ENCODE measurements at regions not wholly inside any gene's neighbourhood (a gene's known extent, or its start where the extent isn't known, plus 50 kb on each side); places are given as distances from the start of the nearest gene placed in this dataset.
A peak's percentile ranks its signal among the peaks of the same experiment; 100 is the strongest.

GRCh38 chr5:3542769-3543168, 52.9 kb upstream of the IRX1 start:
- Mint-ChIP-seq H3K27ac (no peak overlapping the region), H3K36me3 (ENCODE audit: low read depth) (no peaks in the 10 kb centered on the region), H3K4me1 (no peaks in the 10 kb centered on the region), H3K4me3 (no peak overlapping the region), H3K27me3 (no peaks in the 10 kb centered on the region), H3K9me3 (peaks cover 4% of the 10 kb centered on the region)
- intact Hi-C loops (cut with micrococcal nuclease): no loop called here
- DNase-seq: no peak

GRCh38 chr5:3542158-3542557, 53.5 kb upstream of the IRX1 start:
- intact Hi-C loops (cut with micrococcal nuclease): no loop called here
- Mint-ChIP-seq H3K27me3 (no peaks in the 10 kb centered on the region), H3K4me1 (no peaks in the 10 kb centered on the region), H3K27ac (no peak overlapping the region), H3K9me3 (peaks cover 4% of the 10 kb centered on the region), H3K4me3 (no peak overlapping the region), H3K36me3 (ENCODE audit: low read depth) (no peaks in the 10 kb centered on the region)
- no peak for DNase-seq

- no peak overlapping the region for H3K4me3 Mint-ChIP-seq
- intact Hi-C loops (cut with micrococcal nuclease): no loop called here
These were observed 56.7 kb upstream of the IRX1 start for GRCh38 chr5:3538886-3539285.

GRCh38 chr5:3537942-3538341, 57.7 kb upstream of the IRX1 start:
- Mint-ChIP-seq H3K36me3 (ENCODE audit: low read depth) (no peaks in the 10 kb centered on the region), H3K4me3 (no peak overlapping the region), H3K4me1 (no peaks in the 10 kb centered on the region), H3K27me3 (no peaks in the 10 kb centered on the region), H3K27ac (no peak overlapping the region), H3K9me3 (peaks cover 5% of the 10 kb centered on the region)
- intact Hi-C loops (cut with micrococcal nuclease): no loop called here
- DNase-seq: no peak

More at GRCh38 chr5:3538886-3539285, 56.7 kb upstream of the IRX1 start:
- Mint-ChIP-seq H3K4me1 (no peaks in the 10 kb centered on the region), H3K27me3 (no peaks in the 10 kb centered on the region), H3K27ac (no peak overlapping the region), H3K9me3 (peaks cover 5% of the 10 kb centered on the region), H3K36me3 (ENCODE audit: low read depth) (no peaks in the 10 kb centered on the region)
- DNase-seq: no peak

- intact Hi-C loops (cut with micrococcal nuclease): no loop called here
- H3K4me1 Mint-ChIP-seq: no peaks in the 10 kb centered on the region
These were observed 60.0 kb upstream of the IRX1 start for GRCh38 chr5:3535414-3536211.

GRCh38 chr5:3534997-3535396, 60.6 kb upstream of the IRX1 start:
- Mint-ChIP-seq H3K9me3 (peaks cover 5% of the 10 kb centered on the region), H3K4me1 (no peaks in the 10 kb centered on the region), H3K27ac (no peak overlapping the region), H3K36me3 (ENCODE audit: low read depth) (no peaks in the 10 kb centered on the region), H3K27me3 (no peaks in the 10 kb centered on the region), H3K4me3 (no peak overlapping the region)
- no peak for DNase-seq
- intact Hi-C loops (cut with micrococcal nuclease): no loop called here

More at GRCh38 chr5:3535414-3536211, 60.0 kb upstream of the IRX1 start:
- no peak overlapping the region for H3K4me3 Mint-ChIP-seq
- DNase-seq: no peak
- no peaks in the 10 kb centered on the region for H3K27me3 Mint-ChIP-seq
- H3K36me3 Mint-ChIP-seq (ENCODE audit: low read depth): no peaks in the 10 kb centered on the region
- H3K9me3 Mint-ChIP-seq: peaks cover 5% of the 10 kb centered on the region
- H3K27ac Mint-ChIP-seq: no peak overlapping the region

GRCh38 chr5:3531320-3531986, 64.2 kb upstream of the IRX1 start:
- Mint-ChIP-seq H3K4me3 (no peak overlapping the region), H3K36me3 (ENCODE audit: low read depth) (no peaks in the 10 kb centered on the region), H3K27me3 (no peaks in the 10 kb centered on the region), H3K4me1 (no peaks in the 10 kb centered on the region), H3K9me3 (peaks cover 5% of the 10 kb centered on the region), H3K27ac (no peak overlapping the region)
- intact Hi-C loops (cut with micrococcal nuclease): no loop called here
- DNase-seq: no peak

- DNase-seq: no peak
- H3K27ac Mint-ChIP-seq: no peak overlapping the region
- no peaks in the 10 kb centered on the region for H3K27me3 Mint-ChIP-seq
- no peaks in the 10 kb centered on the region for H3K4me1 Mint-ChIP-seq
- H3K9me3 Mint-ChIP-seq: peaks cover 4% of the 10 kb centered on the region
- intact Hi-C loops (cut with micrococcal nuclease): no loop called here
- H3K36me3 Mint-ChIP-seq (ENCODE audit: low read depth): no peaks in the 10 kb centered on the region
- no peak overlapping the region for H3K4me3 Mint-ChIP-seq
These were observed 65.4 kb upstream of the IRX1 start for GRCh38 chr5:3530251-3530650.

- peaks cover 4% of the 10 kb centered on the region for H3K9me3 Mint-ChIP-seq
- DNase-seq: no peak
- H3K36me3 Mint-ChIP-seq (ENCODE audit: low read depth): no peaks in the 10 kb centered on the region
- H3K4me1 Mint-ChIP-seq: no peaks in the 10 kb centered on the region
- H3K27ac Mint-ChIP-seq: no peak overlapping the region
- H3K27me3 Mint-ChIP-seq: no peaks in the 10 kb centered on the region
- intact Hi-C loops (cut with micrococcal nuclease): no loop called here
- H3K4me3 Mint-ChIP-seq: no peak overlapping the region
These were observed 69.0 kb upstream of the IRX1 start for GRCh38 chr5:3526551-3527185.

GRCh38 chr5:3522491-3522890, 73.1 kb upstream of the IRX1 start:
- H3K27me3 Mint-ChIP-seq: no peaks in the 10 kb centered on the region
- H3K4me1 Mint-ChIP-seq: no peaks in the 10 kb centered on the region
- no peaks in the 10 kb centered on the region for H3K36me3 Mint-ChIP-seq (ENCODE audit: low read depth)
- intact Hi-C loops (cut with micrococcal nuclease): no loop called here
- DNase-seq: no peak
- H3K27ac Mint-ChIP-seq: no peak overlapping the region
- H3K9me3 Mint-ChIP-seq: peaks cover 4% of the 10 kb centered on the region
- H3K4me3 Mint-ChIP-seq: no peak overlapping the region

- Mint-ChIP-seq H3K27ac (no peak overlapping the region), H3K36me3 (ENCODE audit: low read depth) (no peaks in the 10 kb centered on the region), H3K4me3 (no peak overlapping the region), H3K9me3 (no peaks in the 10 kb centered on the region), H3K4me1 (no peaks in the 10 kb centered on the region), H3K27me3 (no peaks in the 10 kb centered on the region)
- peak; percentile 24 for DNase-seq
- intact Hi-C loops (cut with micrococcal nuclease): no loop called here
These were observed 77.1 kb upstream of the IRX1 start for GRCh38 chr5:3518576-3518975.

- Mint-ChIP-seq H3K27me3 (no peaks in the 10 kb centered on the region), H3K4me1 (no peaks in the 10 kb centered on the region), H3K9me3 (no peaks in the 10 kb centered on the region), H3K27ac (no peak overlapping the region), H3K4me3 (no peak overlapping the region), H3K36me3 (ENCODE audit: low read depth) (no peaks in the 10 kb centered on the region)
- DNase-seq: peak; percentile 29
- intact Hi-C loops (cut with micrococcal nuclease): no loop called here
These were observed 77.6 kb upstream of the IRX1 start for GRCh38 chr5:3518051-3518450.

- H3K9me3 Mint-ChIP-seq: no peaks in the 10 kb centered on the region
- H3K36me3 Mint-ChIP-seq (ENCODE audit: low read depth): no peaks in the 10 kb centered on the region
- H3K4me1 Mint-ChIP-seq: no peaks in the 10 kb centered on the region
- intact Hi-C loops (cut with micrococcal nuclease): no loop called here
- no peak overlapping the region for H3K4me3 Mint-ChIP-seq
- H3K27me3 Mint-ChIP-seq: no peaks in the 10 kb centered on the region
- DNase-seq: peak; percentile 7
- no peak overlapping the region for H3K27ac Mint-ChIP-seq
These were observed 78.3 kb upstream of the IRX1 start for GRCh38 chr5:3517348-3517747.

- H3K27ac Mint-ChIP-seq: no peak overlapping the region
These were observed 83.1 kb upstream of the IRX1 start for GRCh38 chr5:3512361-3513095.

More at GRCh38 chr5:3512361-3513095, 83.1 kb upstream of the IRX1 start:
- Mint-ChIP-seq H3K27me3 (no peaks in the 10 kb centered on the region), H3K9me3 (no peaks in the 10 kb centered on the region), H3K36me3 (ENCODE audit: low read depth) (no peaks in the 10 kb centered on the region), H3K4me1 (no peaks in the 10 kb centered on the region), H3K4me3 (no peak overlapping the region)
- no peak for DNase-seq
- intact Hi-C loops (cut with micrococcal nuclease): no loop called here

Measured in activated CD4-positive, alpha-beta T cell treated with anti-CD3 and anti-CD28 coated beads, Interleukin-2, amount 10 ng/mL, durations not matched to agents 24 days and 14 days (primary cell).